Right lobe of liver (tissue), 6 donors: ENCODE measurements at regions not wholly inside any gene's neighbourhood (a gene's known extent, or its start where the extent isn't known, plus 50 kb on each side); places are given as distances from the start of the nearest gene placed in this dataset.

Experiments used
- ATAC-seq, 4 donors: fragments of 200-7000 bp; cut with Tn5 transposase; one replicate each; pipeline ENCODE4 v1.9.1; 2020; ENCODE audit warnings: mild to moderate bottlenecking in 4 of 4, moderate library complexity in 4 of 4
- DNase-seq, 3 donors: peaks; one replicate each; pipeline ENCODE4 v3.0.0-alpha.2; 2020
- H3K27ac ChIP-seq, 3 donors: fragments of 200-600 bp; one replicate each; pipeline ENCODE4 v1.8.0; 2022
- H3K27me3 ChIP-seq, 2 donors: fragments of 200-600 bp; one replicate each; pipeline ENCODE4 v1.8.0; 2022
- H3K36me3 ChIP-seq, 4 donors: fragments of 200-600 bp; sonication (generic) in 1 of 4; one replicate each; pipeline versions ENCODE4 v1.5.1 to v1.8.0; 2017 to 2022; ENCODE audit warnings: control low read depth in 1 of 4
- H3K4me1 ChIP-seq, 4 donors: fragments of 200-600 bp; sonication (generic) in 1 of 4; one replicate each; pipeline versions ENCODE4 v1.5.1 to v1.8.0; 2017 to 2022; ENCODE audit warnings: control low read depth in 1 of 4
- H3K4me3 ChIP-seq, 3 donors: fragments of 200-600 bp; one replicate each; pipeline ENCODE4 v1.8.0; 2022
- H3K9me3 ChIP-seq, 4 donors: fragments of 200-600 bp; sonication (generic) in 1 of 4; one replicate each; pipeline versions ENCODE4 v1.5.1 to v1.8.0; 2017 to 2022; ENCODE audit warnings: control low read depth in 1 of 4
- POLR2A ChIP-seq: fragments of 450-650 bp; IDR thresholded peaks from one replicate; pipeline ENCODE4 v1.6.1; 2017; ENCODE audit warnings: antibody characterized with exemption, mild to moderate bottlenecking
- WGBS: methylation state at CpG from one replicate; pipeline ENCODE4 v1.1.6; 2018; ENCODE audit warnings: low coverage, low lambda C conversion rate; ENCODE audit not compliant: insufficient coverage; ENCODE audit errors: missing lambda C conversion rate; 5-methylcytosine and 5-hydroxymethylcytosine counted together
- intact Hi-C, 2 donors: fragments of 100-400 bp; cut with DNase I; formaldehyde crosslinking; loops; one replicate each; pipeline versions ENCODE4 v1.11.2 to v1.14.1; 2022
- TF ChIP-seq, protein P1 (sequence below), 4 donors: fragments of 200-600 bp in 3 of 4; fragments of 450-650 bp in 1 of 4; IDR thresholded peaks; one replicate each; pipeline versions ENCODE4 v1.5.1 to v1.8.0; 2016 to 2022; ENCODE audit warnings: antibody characterized with exemption in 4 of 4, mild to moderate bottlenecking in 2 of 4
- donor health status: DM: no; HTN: yes; CAD: no.
- donor health status: DM: no; HTN: no; CAD: no.
- donor health status: DM: no; HTN: no; CAD: no.
- donor health status: DM: no; HTN: yes; CAD: no.
- donor health status: DM: no; HTN: yes; CAD: no.

DNA sequence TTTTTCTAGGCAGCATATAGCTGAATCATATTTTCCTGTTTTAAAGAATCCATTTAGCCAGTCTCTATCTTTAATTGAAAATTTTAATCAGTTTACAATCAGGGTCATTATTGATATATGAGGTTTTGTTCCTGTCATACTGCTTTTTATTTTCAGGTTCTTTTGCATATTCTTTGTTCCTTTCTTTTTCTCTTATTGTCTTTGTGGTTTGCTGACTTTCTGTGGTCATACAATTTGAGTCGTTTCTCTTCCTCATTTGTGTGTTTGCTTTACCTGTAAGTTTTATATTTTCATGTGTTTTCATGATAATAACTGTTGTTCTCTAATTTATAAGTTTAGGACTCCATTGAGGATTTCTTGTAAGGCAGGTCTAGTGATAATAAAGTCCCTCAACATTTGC lies 812.6 kb downstream of the DACH1 start:
- WGBS: 25% methylated on average over 1 of the region's 1 CpG
- H3K9me3 ChIP-seq: no peaks in the 10 kb centered on the region
- intact Hi-C loops: no loop called here
- TF ChIP-seq, protein P1, sequence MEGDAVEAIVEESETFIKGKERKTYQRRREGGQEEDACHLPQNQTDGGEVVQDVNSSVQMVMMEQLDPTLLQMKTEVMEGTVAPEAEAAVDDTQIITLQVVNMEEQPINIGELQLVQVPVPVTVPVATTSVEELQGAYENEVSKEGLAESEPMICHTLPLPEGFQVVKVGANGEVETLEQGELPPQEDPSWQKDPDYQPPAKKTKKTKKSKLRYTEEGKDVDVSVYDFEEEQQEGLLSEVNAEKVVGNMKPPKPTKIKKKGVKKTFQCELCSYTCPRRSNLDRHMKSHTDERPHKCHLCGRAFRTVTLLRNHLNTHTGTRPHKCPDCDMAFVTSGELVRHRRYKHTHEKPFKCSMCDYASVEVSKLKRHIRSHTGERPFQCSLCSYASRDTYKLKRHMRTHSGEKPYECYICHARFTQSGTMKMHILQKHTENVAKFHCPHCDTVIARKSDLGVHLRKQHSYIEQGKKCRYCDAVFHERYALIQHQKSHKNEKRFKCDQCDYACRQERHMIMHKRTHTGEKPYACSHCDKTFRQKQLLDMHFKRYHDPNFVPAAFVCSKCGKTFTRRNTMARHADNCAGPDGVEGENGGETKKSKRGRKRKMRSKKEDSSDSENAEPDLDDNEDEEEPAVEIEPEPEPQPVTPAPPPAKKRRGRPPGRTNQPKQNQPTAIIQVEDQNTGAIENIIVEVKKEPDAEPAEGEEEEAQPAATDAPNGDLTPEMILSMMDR (IDR thresholded peaks at IDR 0.05): no peak
- TF ChIP-seq POLR2A: no peak
- no peak for DNase-seq
- H3K36me3 ChIP-seq: no peaks in the 10 kb centered on the region
- no peaks in the 10 kb centered on the region for H3K27me3 ChIP-seq
- ATAC-seq: no peak
- no peak overlapping the region for H3K27ac ChIP-seq
- no peaks in the 10 kb centered on the region for H3K4me1 ChIP-seq
- no peak overlapping the region for H3K4me3 ChIP-seq

DNA sequence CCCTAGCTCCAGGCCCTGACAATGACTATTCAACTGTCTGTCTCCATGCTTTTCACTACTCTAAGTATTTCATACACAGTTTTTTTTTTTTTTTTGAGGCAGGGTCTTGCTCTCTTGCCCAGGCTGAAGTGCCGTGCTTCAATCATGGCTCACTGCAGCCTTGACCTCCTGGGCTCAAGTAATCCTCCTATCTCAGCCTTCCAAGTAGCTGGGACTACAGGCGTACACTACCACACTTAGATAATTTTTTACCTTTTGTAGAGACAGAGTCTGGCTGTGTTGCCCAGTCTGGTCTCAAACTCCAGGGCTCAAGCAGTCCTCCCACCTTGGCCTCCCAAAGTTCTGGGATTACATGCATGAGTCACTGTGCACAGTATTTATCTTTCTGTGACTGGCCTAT lies 815.4 kb downstream of the DACH1 start:
- H3K9me3 ChIP-seq: no peaks in the 10 kb centered on the region
- H3K4me1 ChIP-seq: peaks cover 0 to 5% (median 0%) of the 10 kb centered on the region in 4 donors
- no peak for TF ChIP-seq POLR2A
- TF ChIP-seq, protein P1 (IDR thresholded peaks at IDR 0.05): no peak
- no peaks in the 10 kb centered on the region for H3K36me3 ChIP-seq
- WGBS: 89% methylated on average over 2 of the region's 2 CpGs
- no peaks in the 10 kb centered on the region for H3K27me3 ChIP-seq
- no peak for DNase-seq
- H3K27ac ChIP-seq: no peak overlapping the region
- H3K4me3 ChIP-seq: no peak overlapping the region
- ATAC-seq: no peak
- intact Hi-C loops: no loop called here

DNA sequence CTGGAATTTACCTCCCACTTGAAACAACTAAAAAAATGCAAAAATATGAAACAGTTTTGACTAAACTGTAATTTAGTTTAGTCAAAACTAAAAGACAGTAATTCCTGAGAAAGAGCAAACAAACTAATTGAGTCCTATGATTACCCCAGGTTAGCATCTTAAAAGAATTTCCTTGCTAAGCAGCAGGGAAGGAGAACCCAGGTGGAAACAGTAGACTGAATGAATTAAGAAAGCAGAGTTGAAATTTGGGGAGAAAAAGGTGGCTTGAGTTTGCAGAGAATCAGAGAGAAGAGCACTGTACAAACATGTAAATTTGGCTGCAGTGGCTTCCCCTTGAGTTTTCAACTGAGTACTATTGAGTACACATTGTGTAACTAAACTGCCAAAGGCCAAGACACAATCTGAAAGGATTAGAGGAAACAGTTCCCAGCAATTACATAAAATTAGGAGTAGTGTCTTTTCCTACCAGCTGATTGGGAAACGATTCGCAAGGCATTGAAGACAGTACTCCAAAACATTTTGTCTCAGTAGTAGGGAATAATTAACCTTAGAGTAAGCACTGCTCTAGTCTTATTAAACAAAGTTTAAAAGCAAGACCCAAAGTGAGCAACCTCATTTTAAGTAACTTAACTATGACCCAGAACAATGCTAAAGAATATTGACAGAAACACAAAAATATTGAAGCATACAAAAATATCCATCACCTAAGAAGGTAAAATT lies 820.5 kb downstream of the DACH1 start:
- Histone ChIP-seq H3K27ac (no peak overlapping the region), H3K4me1 (peaks cover 0 to 5% (median 0%) of the 10 kb centered on the region in 4 donors), H3K9me3 (no peaks in the 10 kb centered on the region), H3K27me3 (no peaks in the 10 kb centered on the region), H3K4me3 (no peak overlapping the region), H3K36me3 (no peaks in the 10 kb centered on the region)
- intact Hi-C loops: no loop called here
- TF ChIP-seq POLR2A: no peak
- TF ChIP-seq, protein P1 (IDR thresholded peaks at IDR 0.05): no peak
- ATAC-seq (peak in 2 of 4 donors; percentile 22 to 58), DNase-seq (no peak)
- 8% methylated on average over 2 of the region's 2 CpGs for whole genome bisulfite sequencing

GRCh38 chr13:71045101-71045500 lies 821.9 kb downstream of the DACH1 start:
- Histone ChIP-seq H3K36me3 (no peaks in the 10 kb centered on the region), H3K27me3 (no peaks in the 10 kb centered on the region), H3K4me1 (peaks cover 0 to 5% (median 0%) of the 10 kb centered on the region in 4 donors), H3K9me3 (no peaks in the 10 kb centered on the region), H3K4me3 (no peak overlapping the region), H3K27ac (no peak overlapping the region)
- TF ChIP-seq, protein P1 (IDR thresholded peaks at IDR 0.05): no peak
- TF ChIP-seq POLR2A: no peak
- no peak for ATAC-seq
- DNase-seq: no peak
- intact Hi-C loops: no loop called here

GRCh38 chr13:71039440-71039839 lies 827.6 kb downstream of the DACH1 start:
- Histone ChIP-seq H3K4me1 (no peaks in the 10 kb centered on the region), H3K27me3 (no peaks in the 10 kb centered on the region), H3K36me3 (no peaks in the 10 kb centered on the region), H3K9me3 (no peaks in the 10 kb centered on the region), H3K4me3 (no peak overlapping the region), H3K27ac (no peak overlapping the region)
- intact Hi-C loops: no loop called here
- DNase-seq (no peak), ATAC-seq (no peak)
- TF ChIP-seq, protein P1 (IDR thresholded peaks at IDR 0.05): no peak
- TF ChIP-seq POLR2A: no peak
